ENCODE measurements at regions not wholly inside any gene's neighbourhood (a gene's known extent, or its start where the extent isn't known, plus 50 kb on each side); places are given as distances from the start of the nearest gene placed in this dataset.

DNA sequence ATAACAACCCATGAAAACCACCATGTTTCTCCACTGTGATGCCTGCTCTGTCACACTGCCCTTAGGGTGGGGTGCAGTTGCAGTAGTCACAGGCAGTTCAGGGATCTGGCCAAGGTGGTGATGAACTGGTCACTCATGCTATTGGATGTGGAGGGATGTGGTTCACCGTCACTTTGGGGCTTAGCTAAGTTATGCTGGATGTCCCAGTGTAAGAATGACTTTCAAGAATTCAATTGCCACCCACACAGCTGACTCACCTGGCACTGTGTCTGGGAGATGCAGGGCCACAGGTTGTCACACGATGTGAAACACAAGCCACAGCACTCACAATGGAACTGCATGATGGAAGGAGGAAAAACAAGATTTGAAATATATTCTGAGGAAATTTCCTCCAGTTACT lies 146.1 kb upstream of the CTNNB1 start:
- peak; percentile 1 for DNase-seq

DNA sequence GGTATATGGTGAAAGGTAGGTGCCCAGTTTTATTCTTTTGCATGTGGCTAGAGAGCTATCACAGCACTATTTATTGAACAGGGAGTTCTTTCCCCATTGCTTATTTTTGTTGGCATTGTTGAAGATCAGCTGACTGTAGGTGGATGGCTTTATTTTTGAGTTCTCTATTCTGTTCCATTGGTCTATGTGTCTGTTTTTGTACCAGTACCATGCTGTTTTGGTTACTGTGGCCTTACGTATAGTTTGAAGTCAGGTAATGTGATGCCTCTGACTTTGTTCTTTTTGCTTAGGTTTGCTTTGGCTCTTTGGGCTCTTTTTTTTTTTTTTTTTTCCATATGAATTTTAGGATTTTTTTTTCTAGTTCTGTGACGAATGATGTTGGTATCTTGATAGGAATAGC lies 139.2 kb upstream of the CTNNB1 start:
- DNase-seq, result no peak

DNA sequence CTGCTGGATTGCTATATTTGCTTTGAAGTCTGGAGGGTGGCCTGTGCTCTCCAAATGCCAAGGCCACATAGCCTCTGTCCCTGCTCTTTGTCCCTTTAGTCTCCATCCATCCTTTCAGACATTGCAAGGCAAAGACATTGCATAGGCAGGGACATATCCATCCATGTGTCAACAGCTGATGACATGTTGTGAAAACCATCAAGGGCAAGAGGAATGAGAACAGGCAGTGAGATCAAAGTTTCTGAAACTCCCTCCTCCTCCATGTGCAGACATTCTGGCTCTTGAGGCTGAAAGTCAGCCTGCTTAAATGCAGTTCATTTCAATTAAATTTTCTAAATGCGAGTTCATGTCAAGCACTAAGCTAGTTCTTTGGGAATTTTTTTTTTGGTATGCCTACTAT lies 135.2 kb upstream of the CTNNB1 start:
- DNase-seq, result no peak

DNA sequence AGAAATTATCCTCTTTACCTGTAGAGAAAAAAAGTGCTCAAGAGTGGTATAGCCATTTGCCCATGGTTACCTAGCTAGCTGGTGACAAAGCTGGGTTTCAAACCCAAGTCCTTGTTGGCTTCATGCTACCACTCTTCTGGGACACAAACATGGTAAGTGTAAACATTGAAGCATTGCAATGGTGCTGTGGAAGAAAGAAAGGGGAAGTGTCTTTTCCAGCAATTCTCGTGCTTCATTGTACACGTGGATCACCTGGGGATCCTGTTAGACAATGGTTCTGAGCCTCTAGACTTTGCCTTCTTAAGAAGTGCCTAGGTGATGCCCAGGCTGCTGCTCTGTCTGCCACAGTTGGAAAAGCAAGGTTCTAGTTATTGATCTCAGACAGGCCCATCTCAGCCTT lies 134.8 kb upstream of the CTNNB1 start:
- DNase-seq, result no peak

DNA sequence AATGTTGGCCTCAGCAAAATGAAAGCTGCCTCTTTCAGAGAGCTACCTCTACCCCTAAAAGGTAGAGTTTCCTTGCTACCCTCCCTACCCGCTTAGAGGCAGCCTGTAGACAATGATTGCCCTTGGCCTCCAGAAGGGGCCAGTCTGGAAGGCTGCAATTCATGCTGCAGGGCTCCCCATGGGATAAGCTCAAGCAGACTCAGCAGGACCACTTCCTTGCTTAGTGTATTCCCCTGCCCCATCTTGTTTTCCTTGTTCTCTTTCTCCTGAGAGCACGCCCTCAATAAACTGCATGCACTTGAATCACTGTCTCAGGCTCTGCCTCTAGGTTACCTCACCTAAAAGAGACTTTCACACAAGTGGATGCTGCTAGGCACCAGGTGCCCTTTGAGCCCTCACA lies 134.0 kb upstream of the CTNNB1 start:
- no peak for DNase-seq

DNA sequence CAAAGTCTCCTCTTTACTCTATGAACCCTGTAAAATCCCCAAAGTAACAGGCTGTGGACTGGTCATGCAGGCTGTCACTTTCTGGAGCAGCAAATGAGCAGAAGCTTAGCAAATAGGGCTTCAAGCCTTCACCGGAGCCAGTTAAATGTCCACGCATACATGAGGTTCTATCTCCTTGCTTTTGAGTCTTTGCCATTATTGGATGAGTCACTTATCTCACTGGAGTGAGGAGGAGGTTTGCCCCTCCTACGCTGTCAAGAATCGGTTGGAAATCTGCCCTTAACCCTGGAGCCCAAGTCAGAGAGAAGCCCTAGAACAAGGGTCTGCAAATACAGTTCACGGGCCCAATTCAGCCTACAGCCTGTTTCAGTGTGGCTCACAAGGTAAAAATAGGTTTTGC lies 126.1 kb upstream of the CTNNB1 start:
- no peak for DNase-seq

DNA sequence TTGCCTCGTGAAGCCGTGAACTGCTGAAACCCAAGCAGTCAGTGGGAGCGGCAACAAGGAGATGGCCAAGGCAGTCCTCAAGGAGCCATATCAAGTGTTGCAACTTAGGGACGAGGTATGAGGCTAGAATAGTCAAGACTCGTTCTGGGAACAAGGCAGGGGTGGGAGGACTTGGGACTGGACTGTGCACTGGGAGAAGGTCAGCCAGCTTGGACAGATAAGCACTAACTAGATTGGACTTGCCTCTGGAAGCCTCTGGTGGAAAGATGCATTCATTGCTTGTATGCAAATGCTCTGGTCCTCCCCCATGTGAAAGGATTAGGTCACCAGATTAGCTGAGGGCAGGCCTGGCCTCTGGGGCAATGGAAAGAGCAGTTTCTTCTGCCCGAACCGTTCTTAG lies 123.3 kb upstream of the CTNNB1 start:
- DNase-seq, result no peak

DNA sequence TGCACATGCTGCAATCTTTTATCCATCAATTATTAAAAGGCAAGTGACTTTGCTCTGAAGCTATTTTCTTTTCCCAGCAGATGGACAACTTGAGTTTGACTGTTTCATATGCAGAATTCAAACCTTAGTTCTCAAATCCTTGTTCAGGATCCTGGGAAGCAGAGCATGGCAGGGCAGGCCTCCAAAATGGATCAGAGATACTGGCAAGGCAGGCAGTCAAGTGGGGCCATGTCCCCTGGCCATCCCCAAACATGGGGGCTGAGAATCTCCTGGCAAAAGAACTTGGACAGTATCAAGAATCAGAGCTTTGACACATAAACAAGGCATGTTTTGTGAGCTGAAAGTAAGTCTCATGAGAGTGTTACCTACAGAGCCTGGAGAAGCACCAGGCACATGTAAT lies 122.9 kb upstream of the CTNNB1 start:
- no peak for DNase-seq

DNA sequence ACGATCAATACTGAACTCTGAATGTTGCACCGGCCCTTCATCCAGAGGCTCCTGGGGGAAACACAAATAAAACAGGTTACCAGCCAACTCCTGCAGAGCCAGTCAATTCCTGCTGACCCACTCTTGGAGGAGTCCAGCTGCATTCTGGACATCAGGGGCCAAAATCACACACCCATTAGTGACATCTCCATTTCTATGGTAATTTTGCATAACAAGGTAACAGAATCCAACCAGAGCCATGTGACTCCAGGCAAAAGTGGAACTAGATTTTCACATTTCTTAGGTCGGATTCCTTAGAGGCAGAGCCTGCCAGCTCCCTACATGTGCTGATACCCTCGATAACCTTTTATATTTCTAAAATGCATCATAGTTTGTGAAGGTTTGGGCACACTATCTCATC lies 119.2 kb upstream of the CTNNB1 start:
- no peak for DNase-seq

DNA sequence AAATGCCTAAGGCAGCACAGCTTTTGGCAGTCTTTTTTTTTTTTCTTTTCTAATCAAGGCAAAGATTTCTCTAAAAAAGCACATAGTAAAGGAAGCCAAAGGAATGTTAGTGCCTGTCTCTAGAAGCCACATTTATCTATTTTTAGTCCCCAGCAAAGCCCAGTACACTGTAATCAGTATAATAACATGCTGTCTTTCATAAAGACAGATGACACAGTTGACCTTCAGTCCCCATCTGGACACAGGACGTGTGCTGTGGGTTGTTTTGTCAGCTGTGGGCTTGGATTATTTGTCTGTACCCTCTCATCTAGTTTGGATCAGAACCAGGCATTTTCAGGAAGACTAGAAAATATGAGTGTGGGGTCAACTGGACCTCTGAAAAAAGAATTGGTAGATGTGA lies 110.4 kb upstream of the CTNNB1 start:
- no peak for DNase-seq

DNA sequence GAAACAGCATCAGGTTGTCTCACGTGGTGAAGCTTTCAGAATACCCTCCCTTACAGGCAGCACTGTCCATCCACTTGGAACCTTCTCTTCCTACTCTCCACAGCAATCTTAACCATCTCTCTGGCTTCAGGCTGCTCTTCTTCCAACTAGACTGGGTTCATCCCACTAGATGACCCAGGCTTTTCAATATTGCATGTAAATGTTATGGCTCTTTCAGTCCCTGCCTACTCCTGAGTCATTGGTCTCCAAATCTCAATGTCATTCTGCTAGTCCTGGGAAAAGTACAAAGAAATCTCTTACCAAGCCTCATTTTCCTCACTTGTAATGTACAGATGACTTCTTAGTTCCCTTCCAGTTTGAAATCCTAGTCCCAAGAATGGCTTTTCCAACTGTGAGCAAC lies 109.7 kb upstream of the CTNNB1 start:
- DNase-seq, result no peak

DNA sequence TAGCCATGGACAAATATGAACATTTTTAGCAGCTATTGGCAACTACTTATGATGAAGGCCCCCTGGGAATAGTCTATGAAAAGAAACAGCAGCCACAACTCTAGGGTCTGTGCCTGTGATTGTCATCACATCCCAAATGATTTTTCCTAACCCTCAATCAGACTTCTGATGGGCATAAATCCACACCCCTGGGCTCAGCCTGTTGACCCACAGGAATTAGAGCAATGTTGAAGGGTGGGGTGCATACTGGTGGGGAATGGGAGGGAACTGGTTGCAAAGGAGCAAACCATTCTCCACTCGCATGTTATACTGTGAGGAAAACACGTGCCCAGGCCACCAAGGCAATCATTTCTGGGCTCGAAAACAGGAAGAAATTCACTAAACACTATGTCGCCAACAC lies 106.5 kb upstream of the CTNNB1 start:
- no peak for DNase-seq

DNA sequence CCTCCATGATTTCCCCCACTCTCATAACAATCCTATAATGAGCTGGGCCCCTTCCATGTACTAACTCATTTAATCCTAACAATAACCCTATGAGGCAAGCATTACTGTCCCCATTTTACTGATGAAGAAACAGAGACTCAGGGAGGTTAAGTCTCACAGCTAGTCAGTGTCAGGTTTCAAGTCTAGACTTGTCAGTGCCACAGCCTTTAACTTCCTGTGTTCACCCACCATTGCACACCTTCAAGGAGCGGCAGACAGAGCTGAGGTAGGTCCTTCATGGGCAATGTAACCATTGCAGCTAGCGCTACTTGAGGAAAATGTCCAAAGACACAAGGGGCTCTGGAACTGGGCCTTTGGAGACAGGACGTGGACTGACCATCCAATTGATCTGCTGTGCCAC lies 105.8 kb upstream of the CTNNB1 start:
- no peak for DNase-seq

DNA sequence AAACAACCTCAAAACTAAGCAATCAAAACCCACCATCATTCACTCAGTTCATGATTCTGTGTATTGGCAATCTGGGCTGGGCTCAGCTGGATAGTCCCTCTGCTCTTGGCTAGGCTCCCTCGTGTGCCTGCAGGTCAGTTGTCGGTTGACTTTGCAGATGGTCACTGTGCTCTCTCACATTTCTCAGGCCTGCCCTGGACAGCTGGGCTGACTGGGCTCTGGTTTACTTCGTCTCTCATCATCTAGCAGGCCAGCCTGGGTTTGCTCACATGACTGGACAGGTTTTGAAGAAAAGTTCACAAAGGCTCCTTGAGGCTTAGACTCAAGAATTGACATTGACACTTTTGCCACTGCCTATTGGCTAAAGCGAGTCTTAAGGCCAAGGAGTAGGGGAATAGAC lies 105.0 kb upstream of the CTNNB1 start:
- no peak for DNase-seq

DNA sequence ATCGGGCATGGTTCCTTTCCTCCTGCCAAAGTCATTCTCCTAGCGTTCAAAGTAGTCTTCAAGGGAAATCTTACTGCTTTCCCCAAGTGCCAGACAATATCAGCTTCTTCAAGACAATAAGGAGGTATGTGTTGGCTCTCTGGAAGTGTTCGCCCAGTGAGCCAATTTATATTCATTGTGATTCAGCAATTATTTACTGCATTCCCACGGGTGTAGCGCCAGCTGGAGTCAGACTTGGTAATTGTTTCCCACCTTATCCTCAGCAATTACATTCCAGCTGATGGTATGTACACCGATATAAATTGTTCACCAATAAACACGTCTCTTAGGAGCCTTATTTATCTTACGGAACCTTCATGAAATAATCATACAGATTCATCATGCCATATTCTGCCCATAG lies 103.6 kb upstream of the CTNNB1 start:
- no peak for DNase-seq

DNA sequence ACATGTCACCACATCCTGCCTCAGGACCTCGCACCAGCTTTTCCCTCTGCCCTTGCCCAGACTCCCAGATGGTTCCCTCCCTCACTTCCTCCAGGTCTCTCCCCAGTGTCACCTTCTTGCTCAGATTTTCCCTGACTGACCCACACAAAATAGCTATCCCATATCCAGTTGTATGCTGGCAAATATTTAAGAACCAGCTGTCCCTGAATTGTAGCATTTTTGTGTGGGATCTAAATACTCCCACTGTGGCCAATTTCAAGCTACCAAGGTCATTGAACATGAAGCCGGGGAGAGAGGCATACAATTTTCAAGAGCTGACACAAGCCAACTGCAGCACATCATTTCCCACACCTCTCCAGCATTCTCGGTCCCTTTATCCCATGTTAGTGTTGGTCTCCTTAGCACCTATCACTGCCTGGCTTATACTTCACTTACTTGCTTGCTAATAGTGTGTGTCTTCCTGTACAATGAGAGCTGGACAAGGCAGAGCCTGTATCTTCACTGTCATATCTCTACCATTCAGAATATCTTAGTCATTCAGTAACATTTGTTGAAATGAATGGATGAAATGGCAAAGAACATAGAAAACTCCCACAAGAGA lies 101.3 kb upstream of the CTNNB1 start:
- DNase-seq, result no peak

DNA sequence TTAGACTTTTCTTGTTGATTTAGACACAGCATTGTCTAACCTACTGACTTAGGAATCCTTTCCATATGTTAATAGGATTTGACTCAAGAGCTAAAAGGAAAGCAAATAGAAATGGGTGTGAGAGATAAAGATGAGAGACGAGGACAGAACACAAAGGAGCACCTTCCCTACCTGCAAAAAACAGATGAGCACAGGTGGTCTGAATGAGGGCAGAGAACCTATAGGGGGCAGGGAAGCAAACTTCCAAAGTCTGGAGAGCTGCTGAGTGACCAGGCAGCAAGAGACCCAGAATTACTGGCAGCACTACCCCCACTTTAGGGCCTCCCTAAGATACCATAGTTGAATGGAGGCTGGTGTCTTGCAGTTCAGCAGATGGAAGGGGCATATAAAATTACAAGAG lies 98.1 kb upstream of the CTNNB1 start:
- DNase-seq, result no peak

DNA sequence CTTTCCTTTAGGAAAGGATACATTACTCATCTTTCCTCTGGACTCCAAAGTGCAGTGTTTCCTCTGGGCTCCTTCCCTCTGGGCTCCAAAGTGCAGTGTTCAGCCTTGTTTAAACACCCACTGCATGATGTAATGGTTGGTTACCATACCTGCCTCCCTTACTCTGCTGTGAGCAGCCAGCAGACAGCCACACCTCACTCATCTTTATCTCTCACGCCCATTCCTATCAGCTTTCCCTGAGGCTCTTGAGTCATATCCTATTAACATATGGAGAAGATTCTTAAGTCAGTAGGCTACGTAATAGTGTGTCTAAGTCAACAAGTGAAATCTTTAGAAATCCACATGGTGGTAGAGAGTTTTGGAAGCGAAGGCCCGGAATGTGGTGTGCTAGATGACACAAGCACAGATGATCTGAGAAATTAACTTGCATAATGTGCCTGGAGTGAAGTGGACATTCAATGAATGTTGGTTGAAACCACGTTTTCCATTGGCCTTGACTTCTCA lies 97.2 kb upstream of the CTNNB1 start:
- no peak for DNase-seq

DNA sequence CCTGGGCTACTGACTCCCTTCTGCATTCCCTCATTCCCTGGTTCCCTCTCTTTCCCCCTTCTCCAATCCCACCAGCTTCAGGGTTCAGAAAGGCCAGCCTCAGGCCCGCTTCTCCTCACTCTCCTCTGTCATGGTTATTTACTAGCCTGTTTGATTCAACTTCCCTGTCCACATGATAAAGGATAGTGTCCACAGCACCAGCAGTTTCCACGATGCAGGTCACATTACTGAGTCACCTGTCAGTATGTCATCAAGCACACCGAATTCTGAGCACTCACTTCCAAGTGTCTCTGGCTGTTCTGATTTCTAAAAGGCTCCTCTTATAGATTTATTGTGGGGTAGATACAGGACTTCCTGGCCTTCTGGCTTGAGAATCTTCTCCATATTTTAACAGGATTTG lies 96.6 kb upstream of the CTNNB1 start:
- DNase-seq, result no peak

DNA sequence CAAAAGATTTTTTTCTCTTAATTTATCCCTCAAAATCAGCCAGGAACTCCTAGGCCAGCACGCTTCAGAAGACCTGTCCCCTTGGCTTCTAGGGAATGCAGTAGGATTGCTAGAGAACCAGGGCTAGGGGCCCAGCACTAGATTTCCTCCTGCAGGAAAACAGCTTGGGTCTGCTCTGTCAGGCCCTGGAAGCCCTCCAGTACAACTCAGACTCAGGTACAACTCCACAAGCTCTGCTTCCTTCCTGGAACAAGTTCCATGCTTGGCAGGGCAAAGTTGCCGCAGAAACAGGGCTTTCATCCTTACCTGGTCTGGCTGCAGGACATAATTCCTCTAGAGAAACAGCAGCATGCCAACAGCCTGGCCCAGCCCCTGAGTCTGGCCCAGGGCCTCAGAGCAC lies 96.1 kb upstream of the CTNNB1 start:
- DNase-seq, result no peak

DNA sequence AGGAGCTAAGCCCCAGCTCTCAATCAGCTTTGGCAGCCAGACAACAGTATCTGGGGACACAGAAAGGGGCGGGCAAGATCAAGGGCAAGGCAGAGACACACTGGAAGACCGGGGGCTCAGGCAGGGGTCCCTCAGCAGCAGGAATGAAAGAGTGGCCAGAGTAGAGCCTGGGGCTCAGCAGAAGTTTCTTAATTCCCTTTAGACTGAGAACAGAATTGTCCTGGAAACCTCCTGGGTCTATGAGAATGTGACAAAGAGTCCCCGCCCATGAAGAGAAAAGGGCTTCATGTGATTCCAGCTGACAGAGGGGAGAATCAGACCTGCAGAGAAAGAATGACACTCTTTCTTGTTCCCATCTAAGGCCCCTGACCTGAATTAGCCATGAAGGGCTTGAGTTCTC lies 95.2 kb upstream of the CTNNB1 start:
- DNase-seq, result no peak

DNA sequence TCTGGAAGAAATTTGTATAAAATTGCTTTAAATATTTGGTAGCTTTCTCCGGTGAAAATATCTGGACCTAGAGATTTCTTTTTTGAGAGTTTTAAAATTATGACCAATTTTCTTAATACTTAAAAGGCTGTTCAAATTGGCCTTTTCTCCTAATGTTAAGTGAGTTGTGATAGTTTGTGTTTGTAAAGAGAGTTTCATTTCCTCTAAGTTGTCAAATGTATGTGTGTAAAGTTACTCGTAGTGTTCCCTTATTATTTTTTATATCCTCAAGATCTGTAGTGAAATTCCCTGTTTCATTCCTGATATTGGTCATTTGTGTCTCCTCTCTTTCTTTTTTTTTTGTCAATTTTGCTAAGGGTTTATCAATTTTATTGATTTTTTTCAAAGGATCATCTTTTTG lies 92.6 kb upstream of the CTNNB1 start:
- no peak for DNase-seq

DNA sequence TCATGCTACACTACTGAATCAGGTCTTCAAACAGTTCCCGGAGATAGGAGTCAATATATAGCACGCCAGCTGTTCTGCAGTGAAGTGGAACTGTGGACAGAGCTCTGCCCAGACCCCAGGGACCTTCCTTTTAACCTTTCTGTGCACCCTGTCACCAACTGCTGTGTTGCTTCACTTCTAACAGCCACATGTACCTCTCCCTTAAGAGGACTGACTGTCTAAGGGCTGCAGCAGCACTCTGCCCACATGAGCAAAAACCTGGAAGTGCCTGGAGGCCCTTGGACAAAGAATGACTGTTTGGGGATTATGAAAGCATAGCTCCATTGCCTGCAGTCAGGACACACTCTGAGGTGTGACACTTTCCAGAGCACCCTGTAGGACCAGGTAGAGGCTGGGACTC lies 88.3 kb upstream of the CTNNB1 start:
- no peak for DNase-seq

DNA sequence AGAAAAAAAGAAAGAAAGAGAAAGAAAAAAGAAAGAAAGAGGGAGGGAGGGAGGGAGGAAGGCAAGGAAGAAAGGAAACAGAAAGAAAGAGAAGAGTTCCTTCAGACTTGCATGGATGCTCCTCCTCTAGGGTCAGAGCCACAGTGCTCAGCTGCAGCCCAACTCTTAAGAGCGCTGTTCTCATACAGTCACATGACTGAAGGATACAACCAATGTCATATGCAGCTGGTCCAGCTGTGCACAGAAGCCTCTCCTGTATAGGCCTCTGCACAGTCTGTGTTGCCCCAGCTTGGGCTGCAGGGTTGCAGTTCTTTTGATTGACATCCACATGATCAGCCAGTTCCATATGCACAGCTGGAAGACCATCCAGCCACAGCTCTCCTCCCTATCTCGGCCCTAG lies 86.8 kb upstream of the CTNNB1 start:
- no peak for DNase-seq

DNA sequence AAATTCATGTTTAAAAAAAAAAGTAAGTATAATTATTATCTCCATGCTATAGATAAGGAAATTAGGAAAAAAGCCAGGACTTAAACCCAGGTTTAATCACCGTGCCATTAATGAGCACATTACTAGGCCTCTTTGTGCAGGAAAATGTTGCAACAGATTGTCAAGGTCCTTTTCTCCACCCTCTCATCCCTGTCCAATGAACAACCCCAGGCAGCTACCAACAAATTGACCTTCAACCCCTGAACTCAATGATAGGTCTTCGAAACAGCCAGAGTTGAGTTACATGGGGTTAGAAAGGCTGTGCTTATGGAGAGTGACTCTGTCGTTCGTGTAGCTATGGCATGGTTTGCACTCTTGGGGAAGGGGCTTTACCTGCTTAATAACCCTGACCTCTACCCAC lies 84.2 kb upstream of the CTNNB1 start:
- no peak for DNase-seq

DNA sequence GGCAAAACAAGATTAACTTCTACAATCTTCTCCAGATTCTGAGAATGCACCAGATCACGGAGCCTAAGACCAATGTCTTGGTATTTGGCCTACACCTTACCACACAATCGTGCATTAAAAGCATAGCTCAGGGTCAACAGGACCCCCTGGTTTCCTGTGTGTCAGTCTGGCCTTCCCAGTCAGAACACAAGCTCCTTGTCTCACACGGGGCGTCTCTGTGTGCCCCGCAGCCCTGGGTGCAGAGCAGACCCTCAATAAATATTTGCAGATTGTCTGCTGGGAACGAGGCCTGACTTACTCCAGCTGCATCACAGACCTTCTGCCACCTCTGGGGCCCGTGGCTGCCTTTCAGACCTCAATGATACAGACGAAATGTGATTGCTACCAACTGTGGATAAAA lies 82.5 kb upstream of the CTNNB1 start:
- no peak for DNase-seq

Measured in activated CD4-positive, alpha-beta T cell treated with anti-CD3 and anti-CD28 coated beads, Interleukin-2, amount 50 U/mL, for 16 hours (primary cell).